Progenitor cell of endocrine pancreas (in vitro differentiated cells): ENCODE measurements at regions not wholly inside any gene's neighbourhood (a gene's known extent, or its start where the extent isn't known, plus 50 kb on each side); places are given as distances from the start of the nearest gene placed in this dataset.

ENCODE experiments used
- DNase-seq: peaks from one replicate; pipeline ENCODE4 v3.0.0; 2021; ENCODE audit warnings: low spot score; ENCODE audit not compliant: unreplicated experiment
- H3K27ac Mint-ChIP-seq: 2 replicates; pipeline ENCODE4 v1.8.0; 2021; ENCODE audit warnings: mild to moderate bottlenecking, moderate library complexity, mixed read lengths
- H3K27me3 Mint-ChIP-seq: 2 replicates; pipeline ENCODE4 v1.8.0; 2021; ENCODE audit warnings: mixed read lengths
- H3K36me3 Mint-ChIP-seq: 2 replicates; pipeline ENCODE4 v1.8.0; 2022; ENCODE audit warnings: mixed read lengths; ENCODE audit not compliant: insufficient read depth
- H3K4me1 Mint-ChIP-seq: 2 replicates; pipeline ENCODE4 v1.8.0; 2021; ENCODE audit warnings: low read depth, mixed read lengths
- H3K4me3 Mint-ChIP-seq: 2 replicates; pipeline ENCODE4 v1.8.0; 2021; ENCODE audit warnings: low read depth, mild to moderate bottlenecking, moderate library complexity, mixed read lengths
- H3K9me3 Mint-ChIP-seq: 2 replicates; pipeline ENCODE4 v1.8.0; 2021; ENCODE audit warnings: low read depth, mixed read lengths
- TF ChIP-seq, protein P1 (sequence below): fragments of 200-600 bp; sonication (generic); IDR thresholded peaks from one replicate; pipeline ENCODE4 v1.5.0; 2021; ENCODE audit warnings: antibody characterized with exemption, mild to moderate bottlenecking; ENCODE audit not compliant: unreplicated experiment

DNA sequence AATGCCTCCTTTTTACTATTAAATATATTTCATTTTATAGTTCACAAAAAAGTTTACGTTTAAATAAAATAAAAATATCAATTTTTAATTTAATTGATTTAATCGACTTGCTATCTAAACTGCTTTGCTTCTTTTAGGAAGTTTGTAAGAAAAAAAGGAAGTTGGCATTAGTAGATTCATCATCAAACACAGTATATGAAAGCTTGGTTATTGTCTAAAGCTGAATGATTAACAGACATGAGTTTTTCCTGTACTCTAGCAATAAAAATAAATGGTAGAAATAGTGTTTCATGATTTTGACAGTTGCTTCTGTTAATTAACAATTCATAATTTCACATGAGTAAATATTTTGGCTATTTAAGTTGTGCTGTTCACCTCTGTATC, 1285.5 kb upstream of the GJE1 start:
- H3K27ac Mint-ChIP-seq, result no peak overlapping the region
- H3K4me3 Mint-ChIP-seq, result no peak overlapping the region
- DNase-seq, result no peak
- TF ChIP-seq, protein P1, sequence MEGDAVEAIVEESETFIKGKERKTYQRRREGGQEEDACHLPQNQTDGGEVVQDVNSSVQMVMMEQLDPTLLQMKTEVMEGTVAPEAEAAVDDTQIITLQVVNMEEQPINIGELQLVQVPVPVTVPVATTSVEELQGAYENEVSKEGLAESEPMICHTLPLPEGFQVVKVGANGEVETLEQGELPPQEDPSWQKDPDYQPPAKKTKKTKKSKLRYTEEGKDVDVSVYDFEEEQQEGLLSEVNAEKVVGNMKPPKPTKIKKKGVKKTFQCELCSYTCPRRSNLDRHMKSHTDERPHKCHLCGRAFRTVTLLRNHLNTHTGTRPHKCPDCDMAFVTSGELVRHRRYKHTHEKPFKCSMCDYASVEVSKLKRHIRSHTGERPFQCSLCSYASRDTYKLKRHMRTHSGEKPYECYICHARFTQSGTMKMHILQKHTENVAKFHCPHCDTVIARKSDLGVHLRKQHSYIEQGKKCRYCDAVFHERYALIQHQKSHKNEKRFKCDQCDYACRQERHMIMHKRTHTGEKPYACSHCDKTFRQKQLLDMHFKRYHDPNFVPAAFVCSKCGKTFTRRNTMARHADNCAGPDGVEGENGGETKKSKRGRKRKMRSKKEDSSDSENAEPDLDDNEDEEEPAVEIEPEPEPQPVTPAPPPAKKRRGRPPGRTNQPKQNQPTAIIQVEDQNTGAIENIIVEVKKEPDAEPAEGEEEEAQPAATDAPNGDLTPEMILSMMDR, result no peak
- no peaks in the 10 kb centered on the region for H3K36me3 Mint-ChIP-seq
- no peaks in the 10 kb centered on the region for H3K9me3 Mint-ChIP-seq
- no peaks in the 10 kb centered on the region for H3K27me3 Mint-ChIP-seq
- H3K4me1 Mint-ChIP-seq, result no peaks in the 10 kb centered on the region

DNA sequence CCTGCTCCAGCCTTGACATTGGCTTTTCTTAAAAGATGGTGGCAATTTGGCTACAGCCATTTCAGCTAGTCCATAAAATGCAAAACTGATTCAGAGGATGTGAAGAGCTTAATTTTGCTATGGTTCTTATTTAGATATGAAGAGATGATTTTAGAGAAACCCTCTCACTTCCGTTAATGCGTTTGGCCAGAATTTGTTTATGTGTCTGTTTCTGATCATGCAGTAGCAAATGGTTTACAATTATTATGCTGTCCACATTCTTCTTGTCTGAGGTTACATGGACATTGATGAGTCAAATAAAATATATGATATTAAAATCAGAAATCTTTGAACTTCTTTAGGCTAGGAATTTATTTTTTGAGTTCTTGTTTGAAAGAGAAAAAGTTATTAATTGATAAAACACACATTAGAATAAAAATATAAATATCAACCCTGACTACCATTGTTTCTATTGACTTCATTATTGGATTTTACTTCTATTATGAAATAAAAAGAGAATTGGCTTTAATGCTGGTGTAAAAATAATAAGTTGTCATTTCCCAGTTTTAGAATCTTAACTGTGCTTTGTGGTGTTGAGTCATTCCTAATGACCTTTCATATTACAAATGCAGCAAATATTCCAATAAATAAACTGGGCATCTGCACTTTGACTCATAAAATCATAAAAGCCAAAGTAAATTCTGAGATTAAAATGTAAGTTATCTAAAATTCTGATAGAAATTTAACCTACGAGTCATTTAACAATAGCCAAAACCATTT, 1286.0 kb upstream of the GJE1 start:
- TF ChIP-seq, protein P1, result no peak
- H3K36me3 Mint-ChIP-seq, result no peaks in the 10 kb centered on the region
- no peak for DNase-seq
- H3K27me3 Mint-ChIP-seq, result no peaks in the 10 kb centered on the region
- H3K27ac Mint-ChIP-seq, result no peak overlapping the region
- no peaks in the 10 kb centered on the region for H3K4me1 Mint-ChIP-seq
- H3K4me3 Mint-ChIP-seq, result no peak overlapping the region
- H3K9me3 Mint-ChIP-seq, result no peaks in the 10 kb centered on the region

GRCh38 chr6:140845701-140846100, 1287.0 kb upstream of the GJE1 start:
- Mint-ChIP-seq H3K36me3 (no peaks in the 10 kb centered on the region), H3K4me3 (no peak overlapping the region), H3K9me3 (no peaks in the 10 kb centered on the region), H3K4me1 (no peaks in the 10 kb centered on the region), H3K27ac (no peak overlapping the region), H3K27me3 (no peaks in the 10 kb centered on the region)
- TF ChIP-seq, protein P1, result no peak
- DNase-seq, result no peak

GRCh38 chr6:140844167-140844566, 1288.6 kb upstream of the GJE1 start:
- TF ChIP-seq, protein P1, result no peak
- no peaks in the 10 kb centered on the region for H3K36me3 Mint-ChIP-seq
- H3K4me3 Mint-ChIP-seq, result no peak overlapping the region
- no peaks in the 10 kb centered on the region for H3K27me3 Mint-ChIP-seq
- no peak overlapping the region for H3K27ac Mint-ChIP-seq
- no peaks in the 10 kb centered on the region for H3K9me3 Mint-ChIP-seq
- no peaks in the 10 kb centered on the region for H3K4me1 Mint-ChIP-seq
- DNase-seq, result no peak

GRCh38 chr6:140833408-140833807, 1299.3 kb upstream of the GJE1 start:
- Mint-ChIP-seq H3K36me3 (no peaks in the 10 kb centered on the region), H3K4me1 (no peaks in the 10 kb centered on the region), H3K4me3 (no peak overlapping the region), H3K27ac (no peak overlapping the region), H3K27me3 (no peaks in the 10 kb centered on the region), H3K9me3 (no peaks in the 10 kb centered on the region)
- TF ChIP-seq, protein P1, result no peak
- no peak for DNase-seq
